Inflammatory macrophage treated with lipopolysaccharide for 4 hours (primary cell): ENCODE measurements at regions not wholly inside any gene's neighbourhood (a gene's known extent, or its start where the extent isn't known, plus 50 kb on each side); places are given as distances from the start of the nearest gene placed in this dataset.

Experiments used
- DNase-seq: peaks from one replicate; pipeline ENCODE4 v3.0.0-alpha.2; 2020

DNA sequence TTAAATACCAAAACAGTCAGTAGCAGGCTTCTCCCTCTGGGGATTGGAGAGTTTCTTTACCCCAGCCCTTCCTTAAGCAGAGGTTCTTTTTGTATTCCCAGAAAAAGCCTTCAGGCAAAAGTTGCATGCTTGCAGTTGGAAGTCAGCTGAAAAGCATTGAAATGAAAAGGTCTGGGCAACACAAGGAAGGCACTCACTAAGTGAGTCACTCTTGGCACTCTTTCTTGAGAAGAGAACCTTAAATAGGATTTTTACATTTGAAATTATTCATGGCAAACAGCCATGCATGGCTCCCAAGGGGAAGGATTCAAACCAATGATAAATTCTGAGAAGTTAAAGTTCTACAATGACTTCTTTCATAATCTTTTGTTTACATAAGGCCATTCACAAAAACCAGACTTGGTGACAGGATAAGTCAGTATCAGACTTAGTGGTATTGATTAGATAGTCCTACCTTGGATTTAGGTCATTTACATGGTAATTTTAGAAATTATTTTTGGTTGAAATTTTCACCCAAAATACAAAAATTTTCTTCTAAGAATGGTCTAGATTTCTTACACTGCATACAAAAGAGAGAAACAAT is 2068.9 kb downstream of the PCDH7 start:
- DNase-seq: no peak

DNA sequence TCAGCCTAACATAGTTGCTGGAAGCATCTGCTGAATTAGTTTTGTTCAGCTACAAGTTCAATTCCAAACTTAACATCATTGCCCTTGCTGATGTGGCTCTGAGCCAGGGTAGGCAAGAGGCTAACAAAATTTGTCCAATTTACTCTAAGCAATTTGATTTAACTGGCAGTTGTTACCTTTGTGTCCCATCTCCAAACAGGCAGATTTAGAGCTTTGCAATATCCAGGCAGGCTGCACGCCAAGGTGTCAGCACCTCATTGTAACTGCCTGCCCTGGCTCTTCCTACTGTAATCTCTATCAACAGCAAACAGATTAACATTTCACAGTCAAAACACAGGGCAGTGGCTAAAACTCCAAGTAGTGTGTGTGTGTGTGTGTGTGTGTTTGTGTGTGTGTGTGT is 2070.6 kb downstream of the PCDH7 start:
- DNase-seq: no peak

DNA sequence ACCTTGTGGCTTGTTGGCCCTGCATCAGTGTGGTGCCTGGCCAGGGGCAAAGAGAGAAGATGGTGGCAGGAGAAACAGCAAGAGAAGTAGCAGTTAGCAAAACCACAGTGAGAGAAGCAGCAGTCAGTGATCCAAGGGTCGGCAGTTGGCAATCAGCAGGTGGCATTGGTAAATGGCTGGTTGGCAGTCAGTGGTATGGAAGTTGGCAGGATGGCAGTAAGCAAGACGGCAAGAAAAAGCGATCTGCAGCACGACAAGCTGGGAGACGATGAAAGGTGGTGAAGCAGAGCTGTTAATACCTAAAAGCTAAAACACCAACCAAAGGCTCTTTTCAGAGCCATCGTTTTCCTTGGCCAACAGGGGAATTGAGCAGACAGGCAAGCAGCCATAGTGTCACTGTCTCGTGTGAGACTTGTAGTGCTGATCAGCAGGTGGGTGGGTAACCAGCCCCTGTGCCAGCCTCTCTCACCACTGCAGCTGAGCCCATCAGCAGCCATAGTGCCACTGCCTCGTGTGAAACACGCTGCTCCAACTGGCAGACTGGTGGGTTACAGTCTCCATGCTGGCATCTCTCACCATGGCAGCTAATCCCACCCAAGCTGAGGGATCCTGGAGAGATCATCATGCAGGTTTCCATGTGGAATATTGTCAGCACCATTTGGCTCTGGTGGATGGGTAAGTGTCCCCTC is 2078.4 kb downstream of the PCDH7 start:
- DNase-seq: no peak

DNA sequence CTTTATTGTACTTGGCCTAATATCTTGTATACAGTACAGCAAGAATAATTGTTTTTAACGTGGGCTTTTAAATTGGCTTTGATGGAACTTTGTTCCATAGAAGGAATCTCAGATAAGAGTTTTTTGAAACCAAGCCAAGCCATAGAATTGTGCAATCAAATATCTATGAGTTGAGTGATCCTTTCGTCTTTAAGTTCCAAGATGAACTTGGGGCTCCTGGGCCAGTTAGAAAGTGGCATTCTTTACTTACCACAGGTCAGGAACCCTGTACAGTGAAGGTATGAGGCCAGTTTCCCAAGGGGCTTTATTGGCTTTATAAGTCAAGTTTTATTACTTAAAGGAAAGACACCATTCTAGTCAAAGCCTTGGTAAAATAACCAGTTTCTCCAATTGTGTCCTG is 2104.2 kb downstream of the PCDH7 start:
- DNase-seq: no peak

DNA sequence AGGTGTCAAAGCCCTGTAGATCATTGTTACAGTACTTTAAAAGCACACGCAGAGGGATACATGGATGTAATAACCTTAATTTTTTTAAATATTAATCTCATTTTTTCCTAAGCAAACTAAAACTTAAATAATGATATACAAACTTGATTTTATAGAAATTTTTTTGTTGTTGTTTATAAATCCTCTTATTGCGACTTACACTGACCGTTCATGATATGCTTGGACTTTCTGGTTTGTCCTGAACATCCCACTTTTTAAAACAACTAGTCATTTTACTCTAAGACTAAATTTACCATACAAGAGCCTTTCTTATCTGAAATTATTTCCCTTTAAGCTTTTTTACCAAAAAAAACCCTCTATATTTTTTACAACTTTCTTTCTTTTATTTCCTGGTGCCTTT is 2106.0 kb downstream of the PCDH7 start:
- DNase-seq: no peak

DNA sequence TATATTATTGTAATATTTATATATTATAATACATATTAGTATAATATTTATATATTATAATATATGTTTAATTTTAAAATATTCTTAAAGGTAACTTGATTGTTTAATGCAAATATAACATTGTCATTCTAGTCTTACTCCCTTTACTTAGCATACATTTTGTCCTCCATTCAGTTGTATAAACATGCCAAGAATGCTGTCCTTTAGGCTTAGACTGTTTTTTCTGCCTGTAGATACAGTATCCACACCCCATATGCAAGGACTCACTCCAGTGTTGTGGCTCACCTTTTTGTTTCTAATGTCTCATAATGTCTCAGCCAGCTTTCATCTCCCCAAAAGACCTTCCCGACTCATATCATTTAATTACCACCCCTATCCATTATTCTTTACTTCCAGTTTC is 2110.0 kb downstream of the PCDH7 start:
- no peak for DNase-seq

DNA sequence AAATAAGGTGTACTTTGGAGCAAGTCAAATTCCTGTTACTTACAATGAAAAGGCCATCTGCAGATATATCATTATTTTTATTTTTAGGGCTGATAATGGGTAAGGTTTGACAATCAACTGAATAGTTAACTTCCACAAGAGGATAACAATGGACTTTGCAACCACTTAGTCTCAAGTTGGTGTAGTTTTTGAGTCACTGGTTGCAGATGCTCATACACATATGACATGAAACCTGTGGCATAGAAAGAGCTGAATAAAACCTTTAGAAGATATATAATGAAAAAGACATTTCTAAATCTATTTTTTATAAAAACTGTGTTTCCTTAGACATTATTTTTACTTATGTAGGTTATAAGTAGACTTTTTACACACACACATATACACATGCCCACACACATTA is 2110.9 kb downstream of the PCDH7 start:
- DNase-seq: no peak

DNA sequence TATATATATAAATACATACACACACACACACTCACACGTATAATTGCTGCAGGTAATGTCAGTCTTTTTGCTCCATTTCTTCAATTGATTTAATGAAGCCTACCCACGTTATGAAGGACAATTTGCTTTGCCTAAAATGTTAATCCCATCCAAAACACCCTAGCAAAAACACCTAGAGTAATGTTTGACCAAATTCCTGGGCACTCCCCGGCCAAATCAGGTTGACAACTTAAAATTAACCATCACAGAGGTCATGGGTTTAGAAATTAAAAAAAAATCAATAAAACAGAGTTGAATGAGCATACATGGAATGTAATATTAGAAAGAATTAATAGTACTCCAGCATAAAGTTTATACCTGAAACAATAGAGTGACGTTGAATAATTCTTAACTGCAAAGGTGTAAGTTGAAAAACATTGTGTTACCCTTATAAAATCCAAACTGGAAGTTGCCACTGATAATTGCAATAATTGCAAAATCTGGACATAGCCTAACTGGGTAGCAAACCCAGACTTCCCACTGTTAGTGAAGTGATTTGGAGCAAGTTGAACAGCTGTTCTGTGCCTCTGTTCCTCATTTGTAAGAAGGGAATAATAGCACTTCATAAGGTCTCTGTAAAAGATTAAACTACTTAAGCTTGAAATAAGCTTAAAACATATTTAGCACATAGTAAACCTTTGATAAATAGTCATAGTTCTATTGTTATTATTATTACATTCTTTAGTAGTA is 2120.5 kb downstream of the PCDH7 start:
- no peak for DNase-seq

DNA sequence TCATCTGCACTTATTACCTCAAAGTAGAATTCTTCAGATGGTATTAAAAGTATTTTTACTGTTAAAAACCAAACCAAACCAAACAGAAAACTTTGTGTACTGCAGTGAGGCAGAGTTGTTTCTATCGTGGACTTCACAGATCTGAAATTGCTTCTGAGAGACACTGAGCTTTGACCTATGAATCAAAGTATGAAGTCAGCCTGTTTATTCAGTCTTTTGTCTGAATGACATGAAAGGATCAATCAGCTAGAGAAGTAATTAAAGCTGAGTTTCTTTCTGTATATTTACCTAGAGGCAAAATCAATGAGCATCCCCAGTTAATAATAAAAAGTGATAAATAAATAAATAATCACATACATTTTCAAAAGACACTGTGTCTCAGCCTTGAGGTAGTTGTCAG is 2121.0 kb downstream of the PCDH7 start:
- no peak for DNase-seq

DNA sequence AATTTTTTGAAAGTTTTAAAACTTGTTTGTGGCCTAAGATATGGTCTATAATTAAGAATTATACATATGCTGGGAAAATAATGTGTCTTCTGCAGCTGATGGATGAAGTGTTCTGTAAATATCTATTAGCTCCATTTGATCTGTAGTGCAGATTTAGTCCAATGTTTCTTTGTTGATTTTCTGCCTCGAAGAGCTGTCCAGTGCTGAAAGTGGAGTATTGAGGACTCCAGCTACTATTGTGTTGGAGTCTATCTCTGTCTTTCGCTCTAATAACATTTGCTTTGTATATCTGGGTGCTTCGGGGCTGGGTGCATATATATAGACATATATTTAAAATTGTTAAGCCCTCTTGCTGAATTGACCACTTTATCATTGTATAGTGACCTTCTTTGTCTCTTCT is 2127.3 kb downstream of the PCDH7 start:
- DNase-seq: no peak

DNA sequence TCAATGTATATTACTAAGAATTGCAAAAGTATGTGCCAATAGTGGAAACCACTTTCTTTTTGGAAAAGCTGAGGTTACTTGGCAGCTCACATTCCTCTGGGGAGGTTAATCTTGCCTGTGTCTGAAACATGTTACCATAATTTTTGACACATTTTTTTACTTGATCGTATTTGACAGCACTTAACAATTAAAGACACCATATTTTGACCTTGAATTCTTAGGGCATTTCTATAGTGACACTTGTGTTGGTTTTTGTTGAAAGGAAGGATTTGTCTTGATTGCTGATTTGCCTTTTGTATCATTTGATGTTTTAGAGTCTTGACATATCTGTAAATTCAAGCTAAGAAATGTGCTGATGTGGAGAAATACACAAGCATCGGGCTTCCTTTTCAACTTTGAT is 2135.5 kb downstream of the PCDH7 start:
- DNase-seq: no peak

DNA sequence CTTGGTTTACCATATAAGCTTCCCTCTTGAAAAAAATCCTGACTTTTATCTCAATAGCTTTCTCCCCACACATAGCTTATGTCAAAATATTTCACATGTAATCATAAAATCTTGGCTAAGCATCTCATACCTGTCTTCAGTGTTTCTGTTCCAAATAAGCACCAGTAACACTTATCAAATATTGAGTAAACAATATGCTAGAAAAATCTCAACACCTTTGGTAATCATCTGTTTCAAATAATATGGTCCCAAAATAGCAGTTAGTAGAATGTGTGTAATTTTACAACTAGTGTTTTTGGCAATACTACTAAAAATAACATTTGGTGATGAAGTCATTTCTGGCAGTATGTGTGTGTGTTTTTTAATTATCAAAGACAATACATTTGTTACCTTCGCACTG is 2138.2 kb downstream of the PCDH7 start:
- DNase-seq: no peak

DNA sequence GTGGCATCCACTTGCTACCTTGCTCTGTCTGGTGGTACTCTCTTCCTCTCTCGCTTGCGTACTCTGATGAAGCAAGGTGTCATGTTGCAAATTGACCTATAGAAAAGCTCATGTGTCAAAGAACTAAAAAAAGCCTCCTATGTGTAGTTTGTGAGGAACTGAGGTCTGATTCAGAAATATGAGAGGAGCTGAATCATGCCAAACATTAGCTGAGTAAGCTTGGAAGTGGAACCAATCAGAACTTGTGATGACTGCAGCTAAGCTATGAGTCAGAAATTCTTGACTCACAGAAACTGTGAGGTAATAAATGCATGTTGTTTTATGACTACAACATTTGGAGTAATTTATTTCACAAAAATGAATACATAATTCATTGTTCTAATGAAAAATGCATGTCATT is 2138.8 kb downstream of the PCDH7 start:
- peak; percentile 6 for DNase-seq

DNA sequence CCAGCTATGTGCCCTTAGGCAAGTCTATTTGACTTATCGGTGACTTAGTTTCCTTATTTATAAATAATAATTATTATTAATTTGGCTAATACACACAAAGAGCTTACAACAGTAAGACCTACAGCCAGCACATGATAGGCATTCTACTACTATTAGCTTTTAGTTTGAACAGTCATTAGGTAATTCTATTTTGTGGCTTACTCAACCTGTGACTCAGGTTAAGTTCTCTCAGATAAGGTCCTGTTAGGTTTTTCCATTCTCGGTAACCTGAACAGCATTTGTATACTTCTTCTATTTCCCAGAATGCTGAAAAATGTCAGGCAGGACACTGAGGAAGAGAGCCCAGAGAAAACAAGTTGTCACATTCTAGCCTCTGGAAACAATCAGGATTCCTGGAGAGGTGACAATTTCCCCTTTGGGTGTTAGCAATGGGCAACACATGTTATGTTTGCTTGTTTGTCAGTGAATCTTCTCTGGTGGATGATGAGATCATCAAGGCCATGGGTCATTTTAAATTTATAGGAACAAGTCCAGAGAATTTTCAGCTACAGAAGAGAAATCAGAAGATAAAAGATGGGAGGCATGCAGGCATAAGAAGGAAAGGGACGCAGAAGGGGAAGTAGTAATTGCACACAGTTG is 2144.7 kb downstream of the PCDH7 start:
- no peak for DNase-seq

DNA sequence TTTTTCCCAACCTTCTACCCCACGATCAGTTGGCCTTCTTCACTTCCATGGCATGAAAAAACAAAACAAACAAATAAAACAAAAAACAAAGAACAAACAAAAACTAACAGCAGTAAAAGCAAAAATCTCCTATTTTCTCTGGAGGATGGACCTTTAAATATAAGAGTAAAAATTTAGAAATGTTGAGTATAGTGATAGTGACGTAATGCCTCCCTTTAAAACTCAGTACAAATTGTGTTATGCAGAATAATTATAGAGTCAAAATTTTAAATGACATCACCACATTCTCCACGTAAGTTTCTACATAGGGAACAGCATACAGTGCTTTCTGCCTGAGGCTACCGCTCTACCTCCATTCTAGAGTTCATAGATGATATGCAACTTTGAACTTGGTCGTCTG is 2156.4 kb downstream of the PCDH7 start:
- no peak for DNase-seq

DNA sequence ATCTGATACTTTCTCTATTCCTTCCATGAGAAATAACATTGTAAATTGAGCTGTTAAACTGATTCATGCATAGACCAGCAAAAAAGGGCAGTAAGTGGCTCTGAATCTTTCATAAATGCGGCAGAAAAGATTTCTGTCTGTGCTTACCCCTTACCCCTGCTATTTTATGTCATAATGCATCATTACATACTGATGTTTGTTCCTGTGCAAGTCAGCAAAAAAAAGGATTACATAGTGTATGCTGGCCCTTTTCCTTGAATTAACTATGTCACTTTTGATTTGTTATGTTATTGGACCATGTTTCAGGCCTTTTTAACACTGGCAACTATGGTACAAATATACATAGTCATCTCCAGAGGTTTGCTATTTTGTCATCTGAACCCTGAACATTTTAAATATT is 2159.7 kb downstream of the PCDH7 start:
- no peak for DNase-seq

DNA sequence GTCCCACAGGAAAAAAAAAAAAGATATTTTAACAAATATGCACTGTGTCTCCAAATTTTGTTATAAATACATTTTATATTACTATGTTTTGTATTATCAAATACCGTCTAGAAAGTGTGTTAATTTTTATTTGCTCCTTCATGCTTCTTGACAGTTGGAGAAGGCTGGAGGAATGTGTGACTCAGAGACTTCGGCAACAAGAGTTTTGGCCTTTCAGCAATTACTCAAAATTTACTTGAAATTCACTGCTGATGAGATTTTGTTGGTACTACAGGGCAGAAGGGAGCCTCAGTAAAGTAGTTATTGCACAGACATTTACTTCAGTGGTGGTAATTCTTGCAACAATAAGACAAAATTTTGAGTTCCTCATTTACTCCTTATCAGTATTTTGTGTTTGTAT is 2164.0 kb downstream of the PCDH7 start:
- no peak for DNase-seq

DNA sequence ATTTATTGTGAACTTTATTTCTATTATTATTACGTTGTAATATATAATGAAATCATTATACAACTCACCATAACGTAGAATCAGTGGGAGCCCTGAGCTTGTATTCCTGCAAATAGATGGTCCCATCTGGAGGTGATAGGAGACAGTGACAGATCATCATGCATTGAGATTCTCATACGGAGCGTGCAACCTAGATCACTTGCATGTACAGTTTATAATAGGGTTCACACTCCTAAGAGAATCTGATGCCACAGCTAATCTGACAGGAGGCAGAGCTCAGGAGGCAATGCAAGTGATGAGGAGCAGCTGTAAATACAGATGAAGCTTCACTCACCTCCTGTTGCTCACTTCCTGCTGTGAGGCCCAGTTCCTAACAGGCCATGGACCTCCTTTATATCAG is 2170.2 kb downstream of the PCDH7 start:
- no peak for DNase-seq

DNA sequence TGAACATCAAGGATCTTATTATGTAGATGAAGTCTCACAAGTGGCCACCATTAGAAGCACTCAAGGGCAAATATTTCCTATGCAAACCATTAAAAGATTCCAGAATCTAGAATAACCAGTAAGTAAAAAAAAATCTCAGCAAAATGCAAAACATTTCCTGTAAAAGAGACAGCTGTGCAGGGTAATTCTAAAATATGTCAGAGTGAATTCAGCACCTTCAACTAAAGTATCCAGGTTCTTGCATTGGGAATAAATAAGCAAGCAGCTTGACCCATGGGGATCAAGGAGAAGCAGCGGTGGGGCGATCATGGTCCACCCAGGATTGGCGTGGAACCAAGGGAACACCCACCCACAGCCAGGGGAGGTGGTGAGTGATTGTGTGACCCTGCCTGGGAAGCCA is 2188.9 kb downstream of the PCDH7 start:
- no peak for DNase-seq

DNA sequence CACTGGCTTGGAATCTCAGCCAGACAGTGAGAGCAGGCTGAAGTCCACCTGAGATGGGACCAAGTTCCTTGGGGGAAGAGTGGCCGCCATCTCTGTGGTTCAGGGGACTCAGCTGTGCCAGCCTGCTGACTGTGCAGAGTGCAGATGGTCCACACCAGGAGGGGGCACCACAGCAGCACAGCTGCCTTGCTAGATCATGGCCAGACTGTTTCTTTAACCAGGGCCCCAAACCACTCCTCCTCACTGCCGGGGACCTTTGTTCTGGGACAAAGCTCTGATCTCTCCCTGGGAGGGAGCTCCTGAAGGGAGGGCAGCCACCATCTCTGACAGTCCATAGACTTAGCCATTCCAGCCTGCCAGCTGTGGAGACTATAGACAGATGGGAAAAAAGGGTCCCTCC is 2189.6 kb downstream of the PCDH7 start:
- no peak for DNase-seq

DNA sequence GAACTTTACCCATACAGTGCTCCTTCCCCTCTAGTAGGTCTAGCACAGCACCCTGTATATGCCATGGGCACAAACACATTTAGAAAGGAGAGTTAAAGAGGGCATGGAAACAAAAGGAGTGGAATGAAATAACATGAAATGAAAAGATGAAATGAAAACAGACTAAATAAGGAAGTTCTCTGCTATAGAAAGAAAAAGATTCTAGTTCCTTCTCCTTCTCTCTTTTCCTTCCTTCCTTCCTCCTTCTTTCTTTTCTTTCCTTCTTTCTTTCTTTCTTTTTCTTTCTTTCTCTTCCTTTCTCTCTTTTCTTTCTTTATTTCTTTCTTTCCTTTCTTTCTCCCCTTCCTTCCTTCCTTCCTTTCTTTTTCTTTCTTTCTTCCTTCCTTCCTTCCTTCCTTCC is 2197.4 kb downstream of the PCDH7 start:
- no peak for DNase-seq

DNA sequence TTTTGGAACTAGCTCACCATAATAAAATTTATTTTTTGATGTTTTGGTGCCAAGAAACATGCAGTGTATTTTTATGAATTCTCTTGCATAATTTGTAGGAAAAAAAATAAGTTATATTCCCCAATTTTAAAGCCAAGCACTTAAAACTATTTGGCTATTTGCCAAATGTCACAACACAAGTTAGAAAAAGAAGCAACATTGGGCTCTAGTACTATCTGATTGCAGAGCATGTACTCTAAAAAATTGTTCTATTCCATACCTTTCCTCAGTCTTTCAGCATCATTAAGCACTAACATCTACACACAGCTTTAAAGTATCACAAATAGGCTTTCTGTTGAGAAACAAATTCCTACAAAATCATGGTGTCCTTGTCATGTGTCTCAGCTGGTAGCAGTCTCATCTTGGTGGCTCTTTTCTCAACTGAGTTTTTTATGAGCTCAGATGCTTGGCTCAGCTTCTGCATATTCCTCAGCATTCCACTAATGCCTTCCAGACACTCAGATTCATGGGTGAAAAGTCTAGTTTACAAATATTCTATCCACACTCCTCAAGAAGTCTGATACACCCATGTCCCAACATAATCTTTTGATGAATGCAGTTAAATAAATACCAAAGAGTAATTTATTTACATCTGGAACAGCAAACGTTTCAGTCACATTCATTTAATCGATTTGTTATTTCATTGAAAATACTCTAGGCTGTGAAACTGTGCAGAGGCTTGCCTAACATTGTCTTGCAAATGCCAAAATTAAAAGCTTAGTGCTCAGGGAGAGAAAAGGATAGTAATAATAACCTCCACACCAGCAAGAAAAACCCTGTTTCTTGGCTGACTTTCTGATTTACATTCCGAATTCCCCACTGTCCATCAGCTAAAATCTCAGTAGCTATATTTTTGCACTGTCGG is 2209.9 kb downstream of the PCDH7 start:
- DNase-seq: no peak

DNA sequence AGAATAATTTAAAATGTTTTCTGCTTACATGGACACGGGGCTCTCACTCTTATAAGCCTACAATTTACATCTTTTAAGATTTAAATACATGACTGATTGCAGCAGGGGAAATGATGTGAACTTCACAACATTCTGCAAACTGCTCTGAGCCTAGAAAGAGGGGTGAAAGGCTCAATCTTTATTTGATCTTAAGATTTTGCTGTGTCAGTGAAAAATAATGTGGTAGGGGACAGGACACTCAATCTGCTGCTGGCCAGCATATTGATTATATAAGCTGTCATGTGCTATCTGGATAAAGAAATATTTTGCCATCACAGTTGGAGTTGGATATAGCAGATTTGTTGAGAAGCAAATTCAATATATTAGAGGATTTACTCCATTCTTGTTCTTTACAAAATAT is 2210.5 kb downstream of the PCDH7 start:
- DNase-seq: no peak
